WTC11 (cell line): ENCODE measurements at regions not wholly inside any gene's neighbourhood (a gene's known extent, or its start where the extent isn't known, plus 50 kb on each side); places are given as distances from the start of the nearest gene placed in this dataset.

Experiments
- ATAC-seq: fragments of 200-7000 bp; cut with Tn5 transposase; 2 replicates; pipeline ENCODE4 v1.10.0; 2021; ENCODE audit warnings: mild to moderate bottlenecking, moderate library complexity
- CTCF ChIA-PET: fragments of 300-600 bp; sonication (Branson Sonifier 250); formaldehyde crosslinking; loops from one replicate; lab custom pipeline; 2021; ENCODE audit warnings: antibody characterized with exemption; lab: Charles Lee
- POLR2A ChIA-PET: fragments of 350-600 bp; sonication (Branson Sonifier 250); formaldehyde crosslinking; loops from one replicate; lab custom pipeline; 2021; ENCODE audit warnings: antibody characterized with exemption; lab: Charles Lee
- DNase-seq: peaks from one replicate; pipeline ENCODE4 v3.0.0; 2021; ENCODE audit warnings: low spot score
- H3K27ac Mint-ChIP-seq: 2 replicates; pipeline ENCODE4 v1.8.0; 2021; ENCODE audit warnings: mixed read lengths
- H3K27me3 Mint-ChIP-seq: 2 replicates; pipeline ENCODE4 v1.8.0; 2021; ENCODE audit warnings: low read depth, mild to moderate bottlenecking, moderate library complexity, mixed read lengths
- H3K36me3 Mint-ChIP-seq: 2 replicates; pipeline ENCODE4 v1.8.0; 2021; ENCODE audit warnings: mixed read lengths
- H3K4me1 Mint-ChIP-seq: 2 replicates; pipeline ENCODE4 v1.8.0; 2022; ENCODE audit warnings: mixed read lengths
- H3K4me3 Mint-ChIP-seq: 2 replicates; pipeline ENCODE4 v1.8.0; 2021; ENCODE audit warnings: mild to moderate bottlenecking, moderate library complexity, mixed read lengths
- H3K9me3 Mint-ChIP-seq: 2 replicates; pipeline ENCODE4 v1.8.0; 2021; ENCODE audit warnings: mixed read lengths
- ATF2 ChIP-seq: sonication (generic); formaldehyde crosslinking; IDR thresholded peaks from 2 replicates; pipeline ENCODE4 v1.8.1; 2022; ENCODE audit warnings: low read depth, missing genetic modification reagents, borderline replicate concordance
- CTCF ChIP-seq: fragments of 200-600 bp; IDR thresholded peaks from 2 replicates; pipeline ENCODE4 v1.8.0; 2022; ENCODE audit warnings: antibody characterized with exemption
- EMX1 ChIP-seq: fragments of 250-450 bp; sonication (Bioruptor Pico); IDR thresholded peaks from 2 replicates; pipeline ENCODE4 v1.8.0; 2021; ENCODE audit warnings: mild to moderate bottlenecking
- MXD4 ChIP-seq: fragments of 250-450 bp; sonication (Bioruptor Pico); IDR thresholded peaks from 2 replicates; pipeline ENCODE4 v1.8.0; 2021; ENCODE audit warnings: mild to moderate bottlenecking, moderate library complexity, borderline replicate concordance
- NR2C2 ChIP-seq: sonication (generic); formaldehyde crosslinking; IDR thresholded peaks from 2 replicates; pipeline ENCODE4 v1.8.0; 2022; ENCODE audit warnings: mild to moderate bottlenecking, missing genetic modification reagents
- NR3C1 ChIP-seq: sonication (generic); formaldehyde crosslinking; conservative IDR thresholded peaks from 2 replicates; pipeline ENCODE4 v1.8.1; 2023; ENCODE audit warnings: low read depth, mild to moderate bottlenecking, missing genetic modification reagents
- RELA ChIP-seq: sonication (generic); formaldehyde crosslinking; IDR thresholded peaks from 2 replicates; pipeline ENCODE4 v1.8.1; 2022; ENCODE audit warnings: missing genetic modification reagents, mild to moderate bottlenecking, borderline replicate concordance
- TCF7 ChIP-seq: sonication (generic); formaldehyde crosslinking; IDR thresholded peaks from 2 replicates; pipeline ENCODE4 v1.8.0; 2022; ENCODE audit warnings: mild to moderate bottlenecking, low read depth, missing genetic modification reagents, moderate library complexity
- TEAD4 ChIP-seq: sonication (generic); formaldehyde crosslinking; IDR thresholded peaks from 2 replicates; pipeline ENCODE4 v1.8.0; 2022; ENCODE audit warnings: mild to moderate bottlenecking, missing genetic modification reagents
- ZBTB43 ChIP-seq: sonication (generic); formaldehyde crosslinking; IDR thresholded peaks from 2 replicates; pipeline ENCODE4 v1.8.1; 2023; ENCODE audit warnings: mild to moderate bottlenecking, missing genetic modification reagents
- ZNF138 ChIP-seq: sonication (generic); formaldehyde crosslinking; conservative IDR thresholded peaks from 2 replicates; pipeline ENCODE4 v1.8.1; 2022; ENCODE audit warnings: mild to moderate bottlenecking, moderate library complexity, missing genetic modification reagents
- ZNF396 ChIP-seq: fragments of 250-450 bp; sonication (Bioruptor Pico); IDR thresholded peaks from 2 replicates; pipeline ENCODE4 v1.8.0; 2021; ENCODE audit warnings: mild to moderate bottlenecking, moderate library complexity, borderline replicate concordance
- ZNF425 ChIP-seq: fragments of 250-450 bp; sonication (Bioruptor Pico); conservative IDR thresholded peaks from 2 replicates; pipeline ENCODE4 v1.9.0; 2021; ENCODE audit warnings: mild to moderate bottlenecking
- ZNF512 ChIP-seq: sonication (generic); formaldehyde crosslinking; IDR thresholded peaks from 2 replicates; pipeline ENCODE4 v1.8.1; 2022; ENCODE audit warnings: missing genetic modification reagents, borderline replicate concordance

GRCh38 chr1:25054526-25055323, 124.6 kb upstream of the RUNX3 start (continued):
- TF ChIP-seq ZNF425 (CRISPR knock-in tag), result no peak
- TF ChIP-seq TCF7 (CRISPR knock-in tag), result no peak
- TF ChIP-seq ZNF512 (CRISPR knock-in tag), result no peak
- TF ChIP-seq RELA (CRISPR knock-in tag), result no peak

- Mint-ChIP-seq H3K9me3 (no peaks in the 10 kb centered on the region), H3K36me3 (no peaks in the 10 kb centered on the region), H3K27ac (peak overlapping the region; percentile 57; the same call in 1 of the 2 replicates), H3K4me1 (peaks cover 14% of the 10 kb centered on the region), H3K27me3 (peaks cover 2% of the 10 kb centered on the region; the same call in 1 of the 2 replicates), H3K4me3 (no peak overlapping the region)
- no peak for DNase-seq
- no peak for ATAC-seq
- ChIA-PET POLR2A (no interaction called here), CTCF (no interaction called here)
- TF ChIP-seq NR2C2 (CRISPR knock-in tag) (no peak), ZNF138 (no peak), EMX1 (CRISPR knock-in tag) (no peak), CTCF (no peak), MXD4 (CRISPR knock-in tag) (no peak), NR3C1 (CRISPR knock-in tag) (no peak)
These were observed 123.6 kb upstream of the RUNX3 start for GRCh38 chr1:25053576-25054250.

GRCh38 chr1:25051906-25052305, 121.8 kb upstream of the RUNX3 start:
- H3K36me3 Mint-ChIP-seq, result no peaks in the 10 kb centered on the region
- no peak overlapping the region for H3K27ac Mint-ChIP-seq
- H3K4me1 Mint-ChIP-seq, result peaks cover 14% of the 10 kb centered on the region
- DNase-seq, result no peak
- TF ChIP-seq TEAD4 (CRISPR knock-in tag) (no peak), NR3C1 (CRISPR knock-in tag) (no peak), ATF2 (no peak), ZNF396 (CRISPR knock-in tag) (no peak), ZBTB43 (CRISPR knock-in tag) (no peak)
- CTCF ChIA-PET, result no interaction called here
- ATAC-seq, result no peak
- no peak overlapping the region for H3K4me3 Mint-ChIP-seq
- H3K27me3 Mint-ChIP-seq, result peaks cover 2% of the 10 kb centered on the region; the same call in 1 of the 2 replicates
- H3K9me3 Mint-ChIP-seq, result no peaks in the 10 kb centered on the region
- POLR2A ChIA-PET, result interaction anchor here (0.6 kb wide), 1 partner anchor 130 kb away, joined by 3 read pairs; no protein-coding TSS in a partner anchor
